ENCODE measurements at regions not wholly inside any gene's neighbourhood (a gene's known extent, or its start where the extent isn't known, plus 50 kb on each side); places are given as distances from the start of the nearest gene placed in this dataset.
A peak's percentile ranks its signal among the peaks of the same experiment; 100 is the strongest.

DNA sequence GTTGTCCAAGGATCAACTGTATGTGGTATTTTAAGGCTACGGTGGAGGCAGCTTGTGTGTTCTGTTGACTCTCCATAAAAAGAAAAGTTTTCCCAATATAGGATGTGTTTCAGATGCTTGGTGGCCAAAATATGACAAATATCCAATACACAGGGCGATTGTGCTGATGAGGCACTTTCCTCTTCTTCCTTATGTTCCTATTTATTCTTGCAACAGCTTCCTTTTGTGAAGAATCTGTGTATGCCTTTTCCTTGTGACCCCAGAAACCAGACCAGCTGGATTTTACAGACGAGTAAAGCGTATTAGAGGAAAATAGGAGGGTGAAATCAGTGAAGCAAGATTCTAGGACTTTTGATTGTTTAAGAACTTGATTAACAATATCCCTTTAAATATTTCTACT is 452.0 kb downstream of the DMAC1 start:
- FAIRE-seq (no peak), DNase-seq (ENCODE audit: low spot score) (no peak), ATAC-seq (no peak)
- H3K4me1 ChIP-seq (ENCODE audit: insufficient read depth, low read length), result no peaks in the 10 kb centered on the region
- no peak overlapping the region for H2AFZ ChIP-seq (ENCODE audit: low read length)
- ChIA-PET POLR2A (no interaction called here), CTCF (ENCODE audit: low intra/inter-chr PET ratio, low total read pairs) (no interaction called here)
- peaks cover 10% of the 10 kb centered on the region; the same call in 1 of the 2 replicates for H3K9me3 ChIP-seq (ENCODE audit: low read length)
- H3K4me2 ChIP-seq (ENCODE audit: low read depth, low read length), result no peak overlapping the region
- no peaks in the 10 kb centered on the region for H4K20me1 ChIP-seq (ENCODE audit: insufficient read depth, low read length)
- H3K4me3 ChIP-seq (replicated peaks in 1 of 3; ENCODE audit: insufficient read depth in 1 of 3, low read depth in 2 of 3, low read length in 3 of 3), result no peak overlapping the region
- no peaks in the 10 kb centered on the region for H3K36me3 ChIP-seq (replicated peaks in 1 of 2; ENCODE audit: control insufficient read depth in 1 of 2, insufficient read depth in 2 of 2, low read length in 2 of 2)
- TF ChIP-seq PHF21A (CRISPR knock-in tag; IDR thresholded peaks at IDR 0.05), result no peak
- TF ChIP-seq MAFF (IDR thresholded peaks at IDR 0.05; ENCODE audit: low read depth, low read length), result peak; percentile 92
- peak; percentile 91 to 96 for TF ChIP-seq MAFK (conservative IDR thresholded peaks at IDR 0.05 in 1 of 2, IDR thresholded peaks at IDR 0.05 in 1 of 2; ENCODE audit: low read length in 2 of 2)
- H3K79me2 ChIP-seq (ENCODE audit: insufficient read depth, low read length), result no peaks in the 10 kb centered on the region
- 13% methylated on average over 4 of the region's 4 CpGs for WGBS (ENCODE audit: low lambda C conversion rate)
- H3K27ac ChIP-seq (ENCODE audit: extremely low read length, insufficient read depth, low read length), result no peak overlapping the region
- no TSS peak for BruUV-seq (replicated peaks)
- intact Hi-C loops (cut with micrococcal nuclease; ENCODE audit: unreplicated experiment), result no loop called here
- no peak overlapping the region for H3K9ac ChIP-seq (ENCODE audit: insufficient read depth, low read depth, low read length)
- H3K27me3 ChIP-seq (ENCODE audit: control insufficient read depth in 1 of 2, insufficient read depth in 2 of 2, low read length in 2 of 2), result no peaks in the 10 kb centered on the region
- in situ Hi-C loops (cut with HindIII; ENCODE audit: extremely low pct_ligation_motif_present, low pct_unique_long_range_greater_than_20kb), result no loop called here

- H2AFZ ChIP-seq (ENCODE audit: low read length), result peak overlapping the region; percentile 54
- ATAC-seq, result no peak
- CTCF ChIA-PET (ENCODE audit: low intra/inter-chr PET ratio, low total read pairs), result no interaction called here
Measured at GRCh38 chr9:7346144-7346543, 453.4 kb downstream of the DMAC1 start.

More at GRCh38 chr9:7346144-7346543, 453.4 kb downstream of the DMAC1 start:
- FAIRE-seq (no peak), DNase-seq (ENCODE audit: low spot score) (no peak)
- intact Hi-C loops (cut with micrococcal nuclease; ENCODE audit: unreplicated experiment), result no loop called here
- POLR2A ChIA-PET, result no interaction called here
- no peak overlapping the region for H3K27ac ChIP-seq (ENCODE audit: extremely low read length, insufficient read depth, low read length)
- no TSS peak for BruUV-seq (replicated peaks)
- TF ChIP-seq HOXA5 (CRISPR knock-in tag; IDR thresholded peaks at IDR 0.05), result no peak
- no peak for TF ChIP-seq ZBTB3 (CRISPR knock-in tag; IDR thresholded peaks at IDR 0.05; ENCODE audit: borderline replicate concordance, low read depth)
- TF ChIP-seq REPIN1 (CRISPR knock-in tag; IDR thresholded peaks at IDR 0.05; ENCODE audit: borderline replicate concordance, low read depth), result no peak
- TF ChIP-seq SRY (CRISPR knock-in tag; IDR thresholded peaks at IDR 0.05), result no peak
- TF ChIP-seq ZNF33A (CRISPR knock-in tag; IDR thresholded peaks at IDR 0.05; ENCODE audit: borderline replicate concordance), result no peak
- TF ChIP-seq ZFP62 (CRISPR knock-in tag; IDR thresholded peaks at IDR 0.05), result no peak
- TF ChIP-seq, protein P1, sequence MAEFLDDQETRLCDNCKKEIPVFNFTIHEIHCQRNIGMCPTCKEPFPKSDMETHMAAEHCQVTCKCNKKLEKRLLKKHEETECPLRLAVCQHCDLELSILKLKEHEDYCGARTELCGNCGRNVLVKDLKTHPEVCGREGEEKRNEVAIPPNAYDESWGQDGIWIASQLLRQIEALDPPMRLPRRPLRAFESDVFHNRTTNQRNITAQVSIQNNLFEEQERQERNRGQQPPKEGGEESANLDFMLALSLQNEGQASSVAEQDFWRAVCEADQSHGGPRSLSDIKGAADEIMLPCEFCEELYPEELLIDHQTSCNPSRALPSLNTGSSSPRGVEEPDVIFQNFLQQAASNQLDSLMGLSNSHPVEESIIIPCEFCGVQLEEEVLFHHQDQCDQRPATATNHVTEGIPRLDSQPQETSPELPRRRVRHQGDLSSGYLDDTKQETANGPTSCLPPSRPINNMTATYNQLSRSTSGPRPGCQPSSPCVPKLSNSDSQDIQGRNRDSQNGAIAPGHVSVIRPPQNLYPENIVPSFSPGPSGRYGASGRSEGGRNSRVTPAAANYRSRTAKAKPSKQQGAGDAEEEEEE (CRISPR knock-in tag; IDR thresholded peaks at IDR 0.05; ENCODE audit: borderline replicate concordance), result no peak
- TF ChIP-seq NR3C1 (CRISPR knock-in tag; IDR thresholded peaks at IDR 0.05), result no peak
- TF ChIP-seq, protein P2, sequence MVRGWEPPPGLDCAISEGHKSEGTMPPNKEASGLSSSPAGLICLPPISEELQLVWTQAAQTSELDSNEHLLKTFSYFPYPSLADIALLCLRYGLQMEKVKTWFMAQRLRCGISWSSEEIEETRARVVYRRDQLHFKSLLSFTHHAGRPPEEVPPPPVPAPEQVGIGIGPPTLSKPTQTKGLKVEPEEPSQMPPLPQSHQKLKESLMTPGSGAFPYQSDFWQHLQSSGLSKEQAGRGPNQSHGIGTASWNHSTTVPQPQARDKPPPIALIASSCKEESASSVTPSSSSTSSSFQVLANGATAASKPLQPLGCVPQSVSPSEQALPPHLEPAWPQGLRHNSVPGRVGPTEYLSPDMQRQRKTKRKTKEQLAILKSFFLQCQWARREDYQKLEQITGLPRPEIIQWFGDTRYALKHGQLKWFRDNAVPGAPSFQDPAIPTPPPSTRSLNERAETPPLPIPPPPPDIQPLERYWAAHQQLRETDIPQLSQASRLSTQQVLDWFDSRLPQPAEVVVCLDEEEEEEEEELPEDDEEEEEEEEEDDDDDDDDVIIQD (CRISPR knock-in tag; IDR thresholded peaks at IDR 0.05; ENCODE audit: low read depth), result no peak
- TF ChIP-seq SIN3A (IDR thresholded peaks at IDR 0.05; ENCODE audit: borderline replicate concordance, low read depth, low read length), result no peak
- no peak for TF ChIP-seq IKZF1 (IDR thresholded peaks at IDR 0.05)
- TF ChIP-seq KMT2B (CRISPR knock-in tag; IDR thresholded peaks at IDR 0.05), result no peak
- no peak for TF ChIP-seq ZBTB7A (CRISPR knock-in tag; IDR thresholded peaks at IDR 0.05)
- no peak overlapping the region for H3K4me2 ChIP-seq (ENCODE audit: low read depth, low read length)
- H3K4me3 ChIP-seq (replicated peaks in 1 of 3; ENCODE audit: insufficient read depth in 1 of 3, low read depth in 2 of 3, low read length in 3 of 3), result no peak overlapping the region
- in situ Hi-C loops (cut with HindIII; ENCODE audit: extremely low pct_ligation_motif_present, low pct_unique_long_range_greater_than_20kb), result no loop called here
- H3K9ac ChIP-seq (ENCODE audit: insufficient read depth, low read depth, low read length), result no peak overlapping the region
- H3K36me3 ChIP-seq (replicated peaks in 1 of 2; ENCODE audit: control insufficient read depth in 1 of 2, insufficient read depth in 2 of 2, low read length in 2 of 2), result no peaks in the 10 kb centered on the region
- no peaks in the 10 kb centered on the region for H3K27me3 ChIP-seq (ENCODE audit: control insufficient read depth in 1 of 2, insufficient read depth in 2 of 2, low read length in 2 of 2)
- H3K79me2 ChIP-seq (ENCODE audit: insufficient read depth, low read length), result no peaks in the 10 kb centered on the region
- no peaks in the 10 kb centered on the region for H4K20me1 ChIP-seq (ENCODE audit: insufficient read depth, low read length)
- H3K4me1 ChIP-seq (ENCODE audit: insufficient read depth, low read length), result no peaks in the 10 kb centered on the region
- peaks cover 10% of the 10 kb centered on the region; the same call in 1 of the 2 replicates for H3K9me3 ChIP-seq (ENCODE audit: low read length)
- 0% methylated on average over 6 of the region's 6 CpGs for WGBS (ENCODE audit: low lambda C conversion rate)

Data from HepG2 (cell line).